Adipocyte (in vitro differentiated cells): ENCODE measurements at regions not wholly inside any gene's neighbourhood (a gene's known extent, or its start where the extent isn't known, plus 50 kb on each side); places are given as distances from the start of the nearest gene placed in this dataset.

Source experiments
- DNase-seq: peaks from one replicate; pipeline ENCODE4 v3.0.0-alpha.2; 2015; ENCODE audit warnings: low read depth
- H3K27me3 ChIP-seq: replicated peaks from 2 replicates; pipeline ENCODE4 v1.7.0; 2013; ENCODE audit warnings: mild to moderate bottlenecking, low read length, moderate library complexity; ENCODE audit not compliant: control insufficient read depth, insufficient read depth
- H3K36me3 ChIP-seq: 2 replicates; pipeline ENCODE4 v1.7.0; 2013; ENCODE audit warnings: low read length, mild to moderate bottlenecking, moderate library complexity; ENCODE audit not compliant: control insufficient read depth, insufficient read depth, severe bottlenecking
- H3K4me1 ChIP-seq: 2 replicates; pipeline ENCODE4 v1.7.0; 2013; ENCODE audit warnings: mild to moderate bottlenecking, low read length, moderate library complexity; ENCODE audit not compliant: control insufficient read depth, insufficient read depth
- H3K4me3 ChIP-seq: 2 replicates; pipeline ENCODE4 v1.7.0; 2013; ENCODE audit warnings: mild to moderate bottlenecking, low read length, moderate library complexity
- H3K9ac ChIP-seq: 2 replicates; pipeline ENCODE4 v1.7.0; 2013; ENCODE audit warnings: mild to moderate bottlenecking, low read length, moderate library complexity
- H3K9me3 ChIP-seq: 2 replicates; pipeline ENCODE4 v1.7.0; 2013; ENCODE audit warnings: mild to moderate bottlenecking, low read length, moderate library complexity; ENCODE audit not compliant: control insufficient read depth

DNA sequence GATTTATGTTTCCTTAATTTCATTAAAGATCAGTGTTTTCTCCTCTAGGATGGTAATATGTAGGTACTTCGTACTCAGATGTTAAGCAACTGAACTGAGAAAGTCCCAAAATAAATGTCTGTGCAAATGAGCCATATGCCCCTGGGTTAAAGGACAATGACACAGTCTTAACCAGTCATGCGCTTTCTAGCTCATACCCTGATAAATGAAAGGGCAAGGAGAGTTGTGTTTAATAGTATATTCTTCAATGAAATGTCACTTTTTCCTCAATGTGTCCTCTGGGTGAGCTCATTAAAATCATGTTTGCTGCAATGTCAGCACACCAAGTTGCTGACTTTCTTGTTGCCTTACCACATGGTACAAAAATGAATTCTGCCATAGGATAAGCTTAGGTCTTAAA is 856.3 kb downstream of the TMEM182 start:
- H3K4me1 ChIP-seq = no peaks in the 10 kb centered on the region
- H3K27me3 ChIP-seq = no peaks in the 10 kb centered on the region
- no peak for DNase-seq
- H3K36me3 ChIP-seq = no peaks in the 10 kb centered on the region
- H3K4me3 ChIP-seq = no peak overlapping the region
- H3K9me3 ChIP-seq = peaks cover 24% of the 10 kb centered on the region
- H3K9ac ChIP-seq = no peak overlapping the region

DNA sequence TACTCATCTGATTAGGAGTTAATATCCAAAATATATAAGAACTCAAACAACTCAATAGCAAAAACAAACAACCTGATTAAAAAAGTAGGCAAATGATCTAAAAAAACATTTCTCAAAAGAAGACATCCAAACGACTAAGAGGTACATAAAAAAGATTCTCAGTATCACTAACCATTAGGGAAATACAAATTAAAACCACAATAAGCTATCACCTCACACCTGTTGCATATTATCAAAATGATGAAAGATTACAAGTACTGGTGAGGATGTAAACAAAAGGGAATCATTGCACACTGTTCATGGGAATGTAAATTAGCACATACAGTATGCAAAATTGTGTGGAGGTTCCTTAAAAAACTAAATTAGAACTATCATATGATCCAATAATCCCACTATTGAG is 865.5 kb downstream of the TMEM182 start:
- no peak for DNase-seq

DNA sequence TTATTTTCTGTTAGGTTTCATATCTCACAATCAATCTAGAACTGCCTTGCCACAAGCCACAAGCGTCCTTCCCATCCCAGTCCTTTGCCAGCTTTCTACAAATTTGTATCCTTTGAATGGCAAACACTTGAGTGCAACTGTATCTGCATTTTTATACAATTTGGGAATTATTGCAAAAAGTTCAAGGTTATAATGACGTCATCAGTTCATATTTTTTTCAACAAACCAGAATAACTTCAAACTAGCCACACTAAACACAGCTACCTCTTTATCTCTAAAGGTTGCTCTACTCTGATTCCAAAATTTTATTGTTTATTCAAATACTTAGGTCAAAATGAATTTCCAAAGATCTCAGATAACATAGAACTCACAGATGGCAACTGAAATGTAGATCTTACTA is 877.1 kb downstream of the TMEM182 start:
- Histone ChIP-seq H3K9me3 (no peaks in the 10 kb centered on the region), H3K4me3 (no peak overlapping the region), H3K27me3 (no peaks in the 10 kb centered on the region), H3K9ac (no peak overlapping the region), H3K36me3 (no peaks in the 10 kb centered on the region), H3K4me1 (no peaks in the 10 kb centered on the region)
- no peak for DNase-seq

More for the DNA sequence above, 865.5 kb downstream of the TMEM182 start:
- Histone ChIP-seq H3K4me1 (no peaks in the 10 kb centered on the region), H3K9ac (no peak overlapping the region), H3K27me3 (no peaks in the 10 kb centered on the region), H3K4me3 (no peak overlapping the region), H3K36me3 (no peaks in the 10 kb centered on the region), H3K9me3 (peaks cover 14% of the 10 kb centered on the region)

DNA sequence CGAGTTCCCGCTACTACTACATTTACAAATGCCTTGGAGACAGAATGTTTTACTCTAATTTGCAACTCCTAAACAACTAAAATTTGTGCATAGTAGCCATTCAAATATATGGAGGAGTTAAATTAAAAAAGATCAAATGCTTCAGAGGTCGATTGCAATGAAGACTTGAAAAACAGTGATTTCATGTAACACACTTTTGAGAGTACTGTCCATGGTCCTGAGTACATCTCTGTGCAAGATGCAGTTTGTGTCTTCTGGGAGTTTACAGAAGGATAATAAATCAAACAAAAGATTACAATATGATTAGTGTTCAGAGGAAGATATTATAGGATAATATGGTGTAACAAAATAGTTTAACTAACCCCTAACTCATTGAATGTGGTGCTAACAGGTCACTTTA is 894.7 kb downstream of the TMEM182 start:
- no peaks in the 10 kb centered on the region for H3K27me3 ChIP-seq
- H3K36me3 ChIP-seq = no peaks in the 10 kb centered on the region
- H3K4me1 ChIP-seq = no peaks in the 10 kb centered on the region
- peak; percentile 0 for DNase-seq
- no peak overlapping the region for H3K9ac ChIP-seq
- no peak overlapping the region for H3K4me3 ChIP-seq
- no peaks in the 10 kb centered on the region for H3K9me3 ChIP-seq

DNA sequence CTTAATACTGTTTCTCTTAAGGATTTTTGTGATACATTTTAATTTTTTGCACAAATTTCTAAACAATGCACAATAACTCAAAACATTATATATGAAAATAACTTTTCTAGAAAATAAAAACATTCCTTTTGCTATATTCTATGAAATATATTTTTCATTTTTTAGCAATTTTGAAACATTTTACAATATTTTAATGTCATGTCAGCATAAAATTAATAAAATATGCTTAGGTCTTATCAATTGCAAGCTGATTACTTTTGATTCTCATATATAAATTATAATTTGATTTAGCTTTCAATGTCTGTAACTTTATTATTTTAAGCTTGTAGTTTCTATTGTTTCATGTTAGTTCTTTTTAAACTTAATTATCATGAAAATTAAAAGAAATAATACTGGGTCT is 898.7 kb downstream of the TMEM182 start:
- H3K27me3 ChIP-seq = no peaks in the 10 kb centered on the region
- no peaks in the 10 kb centered on the region for H3K9me3 ChIP-seq
- no peak overlapping the region for H3K4me3 ChIP-seq
- no peak for DNase-seq
- no peaks in the 10 kb centered on the region for H3K36me3 ChIP-seq
- H3K9ac ChIP-seq = no peak overlapping the region
- no peaks in the 10 kb centered on the region for H3K4me1 ChIP-seq

DNA sequence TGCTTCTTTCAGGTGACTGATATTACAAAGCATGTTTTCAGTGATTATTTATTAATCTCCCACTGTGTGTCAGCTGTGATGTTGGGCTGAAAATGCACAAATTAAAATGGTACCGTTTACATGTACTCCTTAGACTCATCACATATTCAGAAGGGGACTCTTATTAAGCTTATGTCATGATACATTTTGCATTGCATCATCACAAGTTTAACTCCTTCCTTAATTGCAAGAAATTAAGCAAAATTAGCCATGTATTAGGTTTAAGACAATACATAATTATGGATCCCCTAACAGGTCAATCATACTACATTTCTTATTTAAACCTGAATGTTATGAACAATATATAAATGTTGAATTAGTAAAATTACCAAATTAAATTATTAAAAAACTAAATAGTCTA is 899.1 kb downstream of the TMEM182 start:
- H3K36me3 ChIP-seq = no peaks in the 10 kb centered on the region
- no peak overlapping the region for H3K9ac ChIP-seq
- no peak for DNase-seq

DNA sequence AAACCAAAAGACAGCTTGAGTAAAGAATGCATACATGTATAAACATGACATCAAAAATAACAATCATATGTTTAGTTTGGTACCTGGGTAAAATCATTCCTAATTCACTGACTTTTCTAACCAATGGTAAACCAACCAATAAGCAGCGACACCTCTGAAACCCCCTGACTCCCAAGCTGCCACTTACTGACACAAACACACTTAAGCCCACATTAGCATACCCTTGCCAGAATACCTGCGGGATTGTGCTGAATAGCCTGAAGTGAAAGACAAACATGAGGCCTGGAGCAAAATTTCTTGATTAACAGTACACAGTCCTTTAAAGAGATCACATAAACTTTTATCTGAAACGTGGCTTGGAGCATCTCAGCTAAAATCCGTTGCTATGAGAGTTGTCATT is 902.9 kb downstream of the TMEM182 start:
- no peaks in the 10 kb centered on the region for H3K4me1 ChIP-seq
- H3K27me3 ChIP-seq = no peaks in the 10 kb centered on the region
- no peak for DNase-seq
- H3K36me3 ChIP-seq = no peaks in the 10 kb centered on the region
- H3K4me3 ChIP-seq = no peak overlapping the region
- no peak overlapping the region for H3K9ac ChIP-seq
- no peaks in the 10 kb centered on the region for H3K9me3 ChIP-seq

More for the DNA sequence above, 899.1 kb downstream of the TMEM182 start:
- no peaks in the 10 kb centered on the region for H3K27me3 ChIP-seq
- no peak overlapping the region for H3K4me3 ChIP-seq
- H3K4me1 ChIP-seq = no peaks in the 10 kb centered on the region
- no peaks in the 10 kb centered on the region for H3K9me3 ChIP-seq

DNA sequence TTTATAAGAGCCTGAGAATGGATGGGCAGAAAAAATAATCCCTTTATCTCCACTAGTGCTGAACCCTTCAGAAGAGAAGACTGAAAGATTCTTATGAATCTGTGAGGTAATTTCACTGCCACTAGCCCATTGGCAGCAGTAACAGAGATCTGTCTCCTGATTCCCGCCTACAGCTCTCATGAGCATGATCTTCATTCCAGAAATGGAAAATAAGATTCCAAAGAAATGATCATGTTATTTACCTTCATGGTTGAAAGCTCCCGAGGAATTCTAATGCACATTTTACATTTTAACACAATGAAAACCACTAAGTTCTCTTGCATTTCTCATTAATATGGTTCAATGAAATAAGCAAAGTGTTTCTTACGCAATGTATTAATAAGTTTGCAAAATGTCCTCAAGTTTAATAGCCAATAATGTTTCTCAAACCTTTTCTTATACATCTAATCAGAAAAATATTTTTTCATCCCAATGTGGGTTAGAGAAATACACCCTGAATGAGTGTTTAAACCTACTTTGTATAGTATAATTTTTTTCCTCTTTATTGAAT is 905.6 kb downstream of the TMEM182 start:
- no peaks in the 10 kb centered on the region for H3K4me1 ChIP-seq

DNA sequence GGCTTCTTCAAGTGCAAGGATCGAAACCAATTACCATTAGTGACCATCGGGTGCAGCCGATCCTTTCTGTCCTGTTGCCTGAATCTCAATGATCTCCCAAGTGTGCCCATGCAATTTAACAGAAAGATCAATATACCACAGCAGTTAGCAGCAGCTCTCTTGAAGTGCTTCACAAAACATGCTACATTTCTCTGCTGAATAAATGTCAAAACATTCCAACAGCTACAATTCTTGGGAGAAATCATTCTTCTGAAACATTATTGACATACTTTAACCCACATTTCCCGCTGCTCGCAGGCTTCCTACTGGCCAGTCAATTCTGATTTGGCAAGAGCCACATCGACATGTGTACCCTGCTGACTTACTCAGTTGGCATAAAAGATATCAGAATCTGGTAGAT is 907.7 kb downstream of the TMEM182 start:
- no peak for DNase-seq
- no peaks in the 10 kb centered on the region for H3K4me1 ChIP-seq
- H3K27me3 ChIP-seq = no peaks in the 10 kb centered on the region
- no peak overlapping the region for H3K4me3 ChIP-seq
- H3K36me3 ChIP-seq = no peaks in the 10 kb centered on the region
- H3K9me3 ChIP-seq = peaks cover 2% of the 10 kb centered on the region
- no peak overlapping the region for H3K9ac ChIP-seq

More for the DNA sequence above, 905.6 kb downstream of the TMEM182 start:
- no peak for DNase-seq
- Histone ChIP-seq H3K9ac (no peak overlapping the region), H3K27me3 (no peaks in the 10 kb centered on the region), H3K9me3 (peaks cover 2% of the 10 kb centered on the region), H3K4me3 (no peak overlapping the region), H3K36me3 (no peaks in the 10 kb centered on the region)
